ENCODE measurements at regions not wholly inside any gene's neighbourhood (a gene's known extent, or its start where the extent isn't known, plus 50 kb on each side); places are given as distances from the start of the nearest gene placed in this dataset.
"Not testable (repeated sequence)": the region's sequence is repeated elsewhere in the genome, so short reads cannot be mapped to it uniquely, and the experiment has no call there.

GRCh38 chr21:32957545-32957944, 68.2 kb upstream of the OLIG2 start:
- no peaks in the 10 kb centered on the region for H3K36me3 ChIP-seq
- intact Hi-C loops (cut with micrococcal nuclease): no loop called here
- no peak for DNase-seq
- no peak overlapping the region for H3K27ac ChIP-seq (replicated peaks)
- H3K9me3 ChIP-seq (replicated peaks): no peaks in the 10 kb centered on the region
- peaks cover 93% of the 10 kb centered on the region for H3K27me3 ChIP-seq (ENCODE audit: low read depth)
- peaks cover 6% of the 10 kb centered on the region for H3K4me1 ChIP-seq
- TF ChIP-seq CTCF (IDR thresholded peaks at IDR 0.05; ENCODE audit: borderline replicate concordance): no peak
- H3K4me3 ChIP-seq: no peak overlapping the region

- Histone ChIP-seq H3K9me3 (replicated peaks) (no peaks in the 10 kb centered on the region), H3K27ac (replicated peaks) (no peak overlapping the region), H3K4me3 (no peak overlapping the region), H3K4me1 (peaks cover 8% of the 10 kb centered on the region), H3K27me3 (ENCODE audit: low read depth) (peaks cover 84% of the 10 kb centered on the region), H3K36me3 (no peaks in the 10 kb centered on the region)
- no peak for DNase-seq
- no peak for TF ChIP-seq CTCF (IDR thresholded peaks at IDR 0.05; ENCODE audit: borderline replicate concordance)
- intact Hi-C loops (cut with micrococcal nuclease): no loop called here
These were observed 67.3 kb upstream of the OLIG2 start for GRCh38 chr21:32958288-32959002.

GRCh38 chr21:32962268-32962667, 63.5 kb upstream of the OLIG2 start:
- no peaks in the 10 kb centered on the region for H3K36me3 ChIP-seq
- peaks cover 8% of the 10 kb centered on the region for H3K4me1 ChIP-seq
- no peaks in the 10 kb centered on the region for H3K9me3 ChIP-seq (replicated peaks)
- intact Hi-C loops (cut with micrococcal nuclease): no loop called here
- DNase-seq: no peak
- TF ChIP-seq CTCF (IDR thresholded peaks at IDR 0.05; ENCODE audit: borderline replicate concordance): no peak
- peaks cover 49% of the 10 kb centered on the region for H3K27me3 ChIP-seq (ENCODE audit: low read depth)
- H3K4me3 ChIP-seq: no peak overlapping the region
- no peak overlapping the region for H3K27ac ChIP-seq (replicated peaks)

- peaks cover 23% of the 10 kb centered on the region for H3K27me3 ChIP-seq (ENCODE audit: low read depth)
- no peak for TF ChIP-seq CTCF (IDR thresholded peaks at IDR 0.05; ENCODE audit: borderline replicate concordance)
- H3K9me3 ChIP-seq (replicated peaks): no peaks in the 10 kb centered on the region
- no peak overlapping the region for H3K4me3 ChIP-seq
- peaks cover 8% of the 10 kb centered on the region for H3K4me1 ChIP-seq
- H3K36me3 ChIP-seq: no peaks in the 10 kb centered on the region
- no peak overlapping the region for H3K27ac ChIP-seq (replicated peaks)
- intact Hi-C loops (cut with micrococcal nuclease): no loop called here
- no peak for DNase-seq
These were observed 60.5 kb upstream of the OLIG2 start for GRCh38 chr21:32965129-32965680.

GRCh38 chr21:32966120-32966519, 59.6 kb upstream of the OLIG2 start:
- Histone ChIP-seq H3K4me3 (no peak overlapping the region), H3K36me3 (no peaks in the 10 kb centered on the region), H3K27me3 (ENCODE audit: low read depth) (peaks cover 13% of the 10 kb centered on the region), H3K4me1 (peaks cover 8% of the 10 kb centered on the region), H3K9me3 (replicated peaks) (no peaks in the 10 kb centered on the region), H3K27ac (replicated peaks) (no peak overlapping the region)
- intact Hi-C loops (cut with micrococcal nuclease): no loop called here
- DNase-seq: no peak
- no peak for TF ChIP-seq CTCF (IDR thresholded peaks at IDR 0.05; ENCODE audit: borderline replicate concordance)

- intact Hi-C loops (cut with micrococcal nuclease); H3K4me1 ChIP-seq; H3K36me3 ChIP-seq; DNase-seq; H3K9me3 ChIP-seq (replicated peaks); H3K27ac ChIP-seq (replicated peaks); H3K27me3 ChIP-seq (ENCODE audit: low read depth); H3K4me3 ChIP-seq: not testable (repeated sequence)
These were observed 57.6 kb upstream of the OLIG2 start for GRCh38 chr21:32968103-32968502.
